Retinal pigment epithelial cell (primary cell): ENCODE measurements at regions not wholly inside any gene's neighbourhood (a gene's known extent, or its start where the extent isn't known, plus 50 kb on each side); places are given as distances from the start of the nearest gene placed in this dataset.

Experiments used
- DNase-seq: peaks from one replicate; pipeline ENCODE4 v3.0.0-alpha.2; 2010; ENCODE audit warnings: low read depth
- H3K4me3 ChIP-seq: 2 replicates; pipeline ENCODE4 v1.5.1; 2011; ENCODE audit warnings: mild to moderate bottlenecking, low read length, control low read depth, moderate library complexity
- CTCF ChIP-seq: conservative IDR thresholded peaks from 2 replicates; pipeline ENCODE4 v1.5.1; 2011; ENCODE audit warnings: low read depth, low read length, control low read depth, inconsistent platforms

GRCh38 chr20:60258255-60258863 lies 300.1 kb downstream of the CDH26 start:
- no peak for TF ChIP-seq CTCF
- DNase-seq = no peak
- H3K4me3 ChIP-seq = no peak overlapping the region

GRCh38 chr20:60261333-60261732 lies 303.1 kb downstream of the CDH26 start:
- no peak for TF ChIP-seq CTCF
- no peak for DNase-seq
- no peak overlapping the region for H3K4me3 ChIP-seq

GRCh38 chr20:60262967-60263603 lies 304.9 kb downstream of the CDH26 start:
- H3K4me3 ChIP-seq = no peak overlapping the region
- peak; percentile 88 for TF ChIP-seq CTCF
- no peak for DNase-seq

GRCh38 chr20:60263725-60264709 lies 305.8 kb downstream of the CDH26 start:
- DNase-seq = no peak
- H3K4me3 ChIP-seq = no peak overlapping the region
- no peak for TF ChIP-seq CTCF

GRCh38 chr20:60266177-60266823 lies 308.1 kb downstream of the CDH26 start:
- no peak for DNase-seq
- TF ChIP-seq CTCF = no peak
- H3K4me3 ChIP-seq = no peak overlapping the region

GRCh38 chr20:60268491-60268890 lies 310.3 kb downstream of the CDH26 start:
- no peak overlapping the region for H3K4me3 ChIP-seq
- TF ChIP-seq CTCF = no peak
- DNase-seq = no peak
